PFSK-1 (cell line): ENCODE measurements at regions not wholly inside any gene's neighbourhood (a gene's known extent, or its start where the extent isn't known, plus 50 kb on each side); places are given as distances from the start of the nearest gene placed in this dataset.

Source experiments
- FOXP2 ChIP-seq: optimal IDR thresholded peaks from 2 replicates; pipeline ENCODE3; 2011; ENCODE audit warnings: borderline replicate concordance, control low read depth, inconsistent platforms; ENCODE audit not compliant: insufficient read depth; ENCODE audit errors: extremely low read length, extremely low read depth
- POLR2AphosphoS5 ChIP-seq: IDR thresholded peaks from 2 replicates; pipeline ENCODE4 v1.6.1; 2012; ENCODE audit warnings: low read depth, mild to moderate bottlenecking, control low read depth, low read length, moderate library complexity
- REST ChIP-seq, 2 experiments: IDR thresholded peaks; 2 replicates each; pipeline versions ENCODE4 v1.6.1 to v1.8.0; 2011 to 2012; ENCODE audit warnings: low read depth in 2 of 2, low read length in 2 of 2, control low read depth in 1 of 2, inconsistent platforms in 1 of 2, mild to moderate bottlenecking in 1 of 2, moderate library complexity in 1 of 2; ENCODE audit not compliant: insufficient read depth in 1 of 2
- SIN3A ChIP-seq: IDR thresholded peaks from 2 replicates; pipeline ENCODE4 v1.6.1; 2012; ENCODE audit warnings: mild to moderate bottlenecking, low read length, moderate library complexity, borderline replicate concordance; ENCODE audit not compliant: insufficient read depth
- TAF1 ChIP-seq: IDR thresholded peaks from 2 replicates; pipeline ENCODE4 v1.6.1; 2012; ENCODE audit warnings: low read length, control low read depth, borderline replicate concordance; ENCODE audit not compliant: insufficient read depth

GRCh38 chr13:93079294-93079693, 147.3 kb upstream of the GPC6 start:
- TF ChIP-seq TAF1 (no peak), SIN3A (no peak), POLR2AphosphoS5 (no peak), REST (IDR thresholded peaks at IDR 0.05; ENCODE audit: insufficient read depth in 1 of 2, low read depth in 2 of 2, low read length in 2 of 2) (peak in 1 of 2 experiments; percentile 20; a peak in 1 of 4 replicates), FOXP2 (no peak)
